ENCODE measurements at regions not wholly inside any gene's neighbourhood (a gene's known extent, or its start where the extent isn't known, plus 50 kb on each side); places are given as distances from the start of the nearest gene placed in this dataset.

DNA sequence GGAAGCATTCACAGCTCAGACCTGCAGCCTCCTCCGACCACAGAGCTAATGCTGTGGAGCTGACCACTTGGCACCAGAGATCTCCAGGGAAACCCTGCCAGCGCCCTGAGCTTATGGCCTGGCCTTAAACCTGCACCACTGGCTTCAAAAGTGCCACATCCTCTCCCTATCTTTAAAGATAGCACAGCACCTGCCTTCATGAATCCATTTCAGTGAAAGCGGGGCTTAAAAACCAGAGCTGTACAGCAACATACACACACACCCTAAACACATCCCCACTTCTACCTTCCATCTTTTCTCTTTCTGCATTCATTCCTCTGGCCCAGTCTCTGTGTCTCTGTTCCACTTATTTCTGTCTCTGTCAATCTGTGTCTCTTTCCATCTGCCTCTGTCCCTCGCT lies 59.8 kb upstream of the CCDC167 start:
- 57 to 62% methylated on average over 4 of the region's 4 CpGs for WGBS, 2 donors
- no peak for TF ChIP-seq POLR2A (IDR thresholded peaks at IDR 0.05)
- no peak for TF ChIP-seq EP300 (IDR thresholded peaks at IDR 0.05)
- TF ChIP-seq CTCF (IDR thresholded peaks at IDR 0.05) = no peak
- no peak overlapping the region for H3K4me3 ChIP-seq
- no peaks in the 10 kb centered on the region for H3K36me3 ChIP-seq
- H3K4me1 ChIP-seq = no peaks in the 10 kb centered on the region
- DNase-seq (ENCODE audit: low spot score in 2 of 2) = no peak
- H3K27ac ChIP-seq = no peak overlapping the region
- peaks cover 0 to 7% (median 0%) of the 10 kb centered on the region in 4 donors for H3K9me3 ChIP-seq
- peaks cover 0 to 9% of the 10 kb centered on the region in 2 donors for H3K27me3 ChIP-seq

DNA sequence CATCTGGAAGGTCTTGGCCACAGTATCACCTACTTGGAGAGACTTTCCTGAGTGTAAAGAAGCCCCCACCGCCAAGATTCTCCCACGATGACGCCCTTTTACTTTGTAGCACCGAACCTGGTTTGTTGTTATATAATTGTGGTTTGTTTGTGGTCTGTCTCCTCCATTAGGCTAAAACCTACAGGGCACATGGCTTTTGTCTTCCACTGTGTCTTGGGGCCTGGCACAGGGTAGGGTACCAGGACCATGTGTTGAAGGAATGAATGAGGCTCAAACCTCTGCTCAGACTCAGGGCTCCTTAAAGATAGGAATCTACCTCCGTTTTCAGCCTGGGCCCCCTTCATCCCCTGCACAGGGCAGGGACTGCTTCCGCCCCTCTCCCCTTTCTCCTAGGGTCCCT lies 59.4 kb upstream of the CCDC167 start:
- H3K9me3 ChIP-seq = peaks cover 0 to 7% (median 0%) of the 10 kb centered on the region in 4 donors
- no peaks in the 10 kb centered on the region for H3K4me1 ChIP-seq
- H3K27ac ChIP-seq = no peak overlapping the region
- no peak overlapping the region for H3K4me3 ChIP-seq
- 75 to 76% methylated on average over 6 of the region's 6 CpGs for WGBS, 2 donors
- TF ChIP-seq EP300 (IDR thresholded peaks at IDR 0.05) = no peak
- peaks cover 0 to 6% of the 10 kb centered on the region in 2 donors for H3K27me3 ChIP-seq
- H3K36me3 ChIP-seq = no peaks in the 10 kb centered on the region
- no peak for DNase-seq (ENCODE audit: low spot score in 2 of 2)

DNA sequence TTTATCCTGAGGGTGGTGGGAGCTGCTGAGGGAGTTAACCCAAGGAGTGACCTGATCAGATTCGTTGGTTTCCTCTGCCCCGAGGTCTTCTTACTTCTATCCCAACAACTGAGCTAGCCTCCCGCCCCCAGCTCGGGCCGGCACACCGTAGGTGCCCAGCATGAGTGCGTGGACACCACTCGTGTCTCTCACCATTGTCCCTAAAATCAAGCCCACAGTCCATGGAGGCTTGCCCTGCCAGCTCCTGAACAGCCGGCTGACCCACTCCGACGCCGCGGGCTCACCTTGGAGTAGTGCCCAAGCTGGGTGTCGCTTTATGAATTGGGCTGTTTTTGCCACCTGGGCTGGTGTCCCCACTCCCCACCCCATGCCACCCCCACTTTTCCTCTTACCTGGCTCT lies 59.0 kb upstream of the CCDC167 start:
- no peak for TF ChIP-seq POLR2A (IDR thresholded peaks at IDR 0.05)
- TF ChIP-seq CTCF (IDR thresholded peaks at IDR 0.05) = no peak
- TF ChIP-seq EP300 (IDR thresholded peaks at IDR 0.05) = no peak
- Histone ChIP-seq H3K36me3 (no peaks in the 10 kb centered on the region), H3K27ac (no peak overlapping the region), H3K9me3 (peaks cover 0 to 7% (median 0%) of the 10 kb centered on the region in 4 donors), H3K4me3 (no peak overlapping the region), H3K27me3 (peaks cover 0 to 2% of the 10 kb centered on the region in 2 donors), H3K4me1 (no peaks in the 10 kb centered on the region)
- 86 to 94% methylated on average over 14 of the region's 14 CpGs for WGBS, 2 donors
- no peak for DNase-seq (ENCODE audit: low spot score in 2 of 2)

- Histone ChIP-seq H3K4me1 (no peaks in the 10 kb centered on the region), H3K27ac (no peak overlapping the region), H3K9me3 (peaks cover 0 to 7% (median 0%) of the 10 kb centered on the region in 4 donors), H3K27me3 (no peaks in the 10 kb centered on the region), H3K4me3 (no peak overlapping the region), H3K36me3 (no peaks in the 10 kb centered on the region)
- 88 to 89% methylated on average over 5 of the region's 5 CpGs for WGBS, 2 donors
- TF ChIP-seq EP300 (IDR thresholded peaks at IDR 0.05) (no peak), POLR2A (IDR thresholded peaks at IDR 0.05) (no peak)
- no peak for DNase-seq (ENCODE audit: low spot score in 2 of 2)
These were observed 58.5 kb upstream of the CCDC167 start for GRCh38 chr6:37558168-37558567.

GRCh38 chr6:37557645-37558114 lies 58.0 kb upstream of the CCDC167 start:
- DNase-seq (ENCODE audit: low spot score in 2 of 2) = no peak
- H3K9me3 ChIP-seq = peaks cover 0 to 7% (median 0%) of the 10 kb centered on the region in 4 donors
- H3K4me3 ChIP-seq = no peak overlapping the region
- no peaks in the 10 kb centered on the region for H3K4me1 ChIP-seq
- H3K27ac ChIP-seq = no peak overlapping the region
- no peaks in the 10 kb centered on the region for H3K27me3 ChIP-seq
- 81 to 83% methylated on average over 8 of the region's 8 CpGs for WGBS, 2 donors
- H3K36me3 ChIP-seq = no peaks in the 10 kb centered on the region
- TF ChIP-seq CTCF (IDR thresholded peaks at IDR 0.05) (no peak), EP300 (IDR thresholded peaks at IDR 0.05) (no peak), POLR2A (IDR thresholded peaks at IDR 0.05) (no peak)

DNA sequence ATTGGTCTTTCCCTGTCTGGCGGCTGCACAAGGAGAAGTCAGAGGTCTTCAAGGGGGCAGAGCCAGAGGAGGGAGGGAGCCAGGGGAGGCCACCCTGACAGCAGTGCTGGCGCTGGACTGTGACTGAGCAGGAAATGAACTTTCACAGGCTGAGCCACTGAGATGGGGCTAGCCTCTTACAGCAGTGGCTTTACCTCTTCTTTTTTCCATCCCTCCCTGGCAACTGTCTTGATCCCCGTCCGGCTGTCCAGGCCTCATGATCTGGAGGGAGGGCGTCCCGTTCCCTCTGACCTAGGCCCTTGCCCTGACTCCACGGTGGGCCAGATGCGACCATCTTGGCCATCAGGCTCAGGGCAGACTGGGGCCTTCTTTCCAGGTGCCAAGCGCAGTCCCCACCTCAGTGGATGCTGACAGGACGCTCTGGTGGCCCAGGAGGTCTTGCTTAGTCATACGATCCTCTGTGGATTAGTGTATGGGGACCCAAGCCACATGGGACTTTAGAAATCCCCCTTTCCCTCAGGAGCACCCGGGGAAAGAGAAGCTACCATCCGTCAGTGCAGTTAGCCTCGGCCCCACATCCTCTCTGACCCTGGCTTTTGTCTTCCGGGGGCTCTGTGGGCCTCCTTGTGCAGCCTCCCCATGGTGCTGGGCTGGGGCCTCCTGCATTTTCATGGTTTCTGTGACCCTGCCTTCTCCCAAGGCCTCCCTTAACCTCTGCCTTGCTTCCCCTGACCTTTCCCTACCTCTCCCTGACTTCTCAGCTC lies 57.4 kb upstream of the CCDC167 start:
- Histone ChIP-seq H3K36me3 (no peaks in the 10 kb centered on the region), H3K4me3 (no peak overlapping the region), H3K27ac (no peak overlapping the region), H3K4me1 (no peaks in the 10 kb centered on the region), H3K27me3 (no peaks in the 10 kb centered on the region), H3K9me3 (peaks cover 0 to 7% (median 0%) of the 10 kb centered on the region in 4 donors)
- 63 to 70% methylated on average over 12 to 15 of the region's 15 CpGs for WGBS, 2 donors
- no peak for DNase-seq (ENCODE audit: low spot score in 2 of 2)
- TF ChIP-seq CTCF (IDR thresholded peaks at IDR 0.05) = no peak
- no peak for TF ChIP-seq EP300 (IDR thresholded peaks at IDR 0.05)
- TF ChIP-seq POLR2A (IDR thresholded peaks at IDR 0.05) = no peak
